ENCODE measurements at regions not wholly inside any gene's neighbourhood (a gene's known extent, or its start where the extent isn't known, plus 50 kb on each side); places are given as distances from the start of the nearest gene placed in this dataset.

DNA sequence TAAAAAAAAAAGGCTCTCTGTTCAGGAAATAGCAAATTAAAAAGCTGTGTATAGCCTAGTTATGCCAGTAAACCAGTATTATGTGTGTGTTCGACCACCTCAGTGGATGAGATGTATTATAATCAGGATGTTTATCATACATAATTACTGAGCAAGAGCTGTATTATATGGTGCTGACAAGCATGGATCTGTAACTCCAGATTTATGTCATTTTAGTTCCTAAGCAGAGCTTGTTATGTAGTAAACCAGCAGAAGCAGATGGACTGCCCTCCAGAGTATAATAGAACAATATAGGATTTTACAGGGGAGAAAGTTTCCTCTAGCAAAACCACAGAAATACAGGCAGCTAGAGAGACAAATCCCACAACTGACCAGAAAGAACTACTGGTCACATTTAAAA lies 627.4 kb upstream of the EPHA5 start:
- H3K4me3 ChIP-seq: no peak overlapping the region
- H3K36me3 ChIP-seq (ENCODE audit: control insufficient read depth in 4 of 4, insufficient read depth in 4 of 4, low read length in 4 of 4): no peaks in the 10 kb centered on the region
- no peaks in the 10 kb centered on the region for H3K27me3 ChIP-seq (ENCODE audit: control insufficient read depth in 3 of 3, insufficient read depth in 3 of 3, low read length in 2 of 3)
- no peak for ATAC-seq (ENCODE audit: insufficient read depth, low FRiP score)
- DNase-seq: no peak
- H3K9ac ChIP-seq (ENCODE audit: insufficient read depth in 1 of 2, low read length in 2 of 2): no peak overlapping the region
- H3K4me1 ChIP-seq (ENCODE audit: control insufficient read depth in 5 of 5, insufficient read depth in 5 of 5, low read length in 5 of 5): no peaks in the 10 kb centered on the region
- H3K9me3 ChIP-seq (ENCODE audit: control insufficient read depth in 4 of 4, insufficient read depth in 3 of 4, low read length in 3 of 4): no peaks in the 10 kb centered on the region
- TF ChIP-seq CTCF (IDR thresholded peaks at IDR 0.05; ENCODE audit: control extremely low read depth, extremely low read depth): no peak
- WGBS, 2 donors: 64 to 69% methylated on average over 1 of the region's 1 CpG
- H3K27ac ChIP-seq (ENCODE audit: low read depth in 1 of 2, low read length in 1 of 2): no peak overlapping the region

GRCh38 chr4:66294638-66295037 lies 624.3 kb upstream of the EPHA5 start:
- Histone ChIP-seq H3K9ac (ENCODE audit: insufficient read depth in 1 of 2, low read length in 2 of 2) (no peak overlapping the region), H3K4me1 (ENCODE audit: control insufficient read depth in 5 of 5, insufficient read depth in 5 of 5, low read length in 5 of 5) (no peaks in the 10 kb centered on the region), H3K4me3 (no peak overlapping the region), H3K9me3 (ENCODE audit: control insufficient read depth in 4 of 4, insufficient read depth in 3 of 4, low read length in 3 of 4) (peaks cover 0 to 2% (median 0%) of the 10 kb centered on the region in 4 donors), H3K27me3 (ENCODE audit: control insufficient read depth in 3 of 3, insufficient read depth in 3 of 3, low read length in 2 of 3) (no peaks in the 10 kb centered on the region), H3K27ac (ENCODE audit: low read depth in 1 of 2, low read length in 1 of 2) (no peak overlapping the region), H3K36me3 (ENCODE audit: control insufficient read depth in 4 of 4, insufficient read depth in 4 of 4, low read length in 4 of 4) (no peaks in the 10 kb centered on the region)
- DNase-seq (no peak), ATAC-seq (ENCODE audit: insufficient read depth, low FRiP score) (no peak)
- no peak for TF ChIP-seq CTCF (IDR thresholded peaks at IDR 0.05; ENCODE audit: control extremely low read depth, extremely low read depth)
- 91 to 95% methylated on average over 5 of the region's 5 CpGs for WGBS, 2 donors

DNA sequence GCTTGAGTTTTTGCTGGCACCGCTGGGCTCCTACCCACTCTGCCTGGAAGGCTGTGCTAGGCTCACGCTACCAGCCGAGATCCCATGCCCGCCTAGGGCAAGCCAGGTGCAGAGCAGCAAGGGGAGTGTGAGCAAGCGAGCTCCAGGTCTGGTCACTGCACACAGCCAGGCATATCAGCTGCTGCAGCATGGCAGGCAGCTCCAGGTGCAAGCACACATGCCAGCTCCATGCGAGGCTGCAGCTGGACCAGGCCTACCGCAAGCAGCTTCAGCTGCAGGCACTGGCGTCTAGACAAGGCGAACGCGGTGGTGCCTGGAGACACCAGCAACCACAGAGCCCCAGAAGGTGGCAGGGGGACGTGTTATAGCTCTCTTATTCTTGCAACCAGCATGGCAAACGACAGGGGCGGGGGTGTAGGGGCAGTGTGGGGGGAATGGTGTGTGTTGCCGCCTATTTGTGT lies 614.7 kb upstream of the EPHA5 start:
- DNase-seq (no peak), ATAC-seq (ENCODE audit: insufficient read depth, low FRiP score) (no peak)
- Histone ChIP-seq H3K9me3 (ENCODE audit: control insufficient read depth in 4 of 4, insufficient read depth in 3 of 4, low read length in 3 of 4) (peaks cover 0 to 7% (median 0%) of the 10 kb centered on the region in 4 donors), H3K27ac (ENCODE audit: low read depth in 1 of 2, low read length in 1 of 2) (no peak overlapping the region), H3K4me3 (no peak overlapping the region), H3K27me3 (ENCODE audit: control insufficient read depth in 3 of 3, insufficient read depth in 3 of 3, low read length in 2 of 3) (no peaks in the 10 kb centered on the region), H3K36me3 (ENCODE audit: control insufficient read depth in 4 of 4, insufficient read depth in 4 of 4, low read length in 4 of 4) (no peaks in the 10 kb centered on the region), H3K4me1 (ENCODE audit: control insufficient read depth in 5 of 5, insufficient read depth in 5 of 5, low read length in 5 of 5) (no peaks in the 10 kb centered on the region), H3K9ac (ENCODE audit: insufficient read depth in 1 of 2, low read length in 2 of 2) (no peak overlapping the region)
- WGBS, 2 donors: 82 to 86% methylated on average over 15 of the region's 15 CpGs
- no peak for TF ChIP-seq CTCF (IDR thresholded peaks at IDR 0.05; ENCODE audit: control extremely low read depth, extremely low read depth)

- ATAC-seq (ENCODE audit: insufficient read depth, low FRiP score) (no peak), DNase-seq (no peak)
- no peak for TF ChIP-seq CTCF (IDR thresholded peaks at IDR 0.05; ENCODE audit: control extremely low read depth, extremely low read depth)
- Histone ChIP-seq H3K4me1 (ENCODE audit: control insufficient read depth in 5 of 5, insufficient read depth in 5 of 5, low read length in 5 of 5) (no peaks in the 10 kb centered on the region), H3K27ac (ENCODE audit: low read depth in 1 of 2, low read length in 1 of 2) (no peak overlapping the region), H3K4me3 (no peak overlapping the region), H3K9ac (ENCODE audit: insufficient read depth in 1 of 2, low read length in 2 of 2) (no peak overlapping the region), H3K27me3 (ENCODE audit: control insufficient read depth in 3 of 3, insufficient read depth in 3 of 3, low read length in 2 of 3) (no peaks in the 10 kb centered on the region), H3K9me3 (ENCODE audit: control insufficient read depth in 4 of 4, insufficient read depth in 3 of 4, low read length in 3 of 4) (no peaks in the 10 kb centered on the region), H3K36me3 (ENCODE audit: control insufficient read depth in 4 of 4, insufficient read depth in 4 of 4, low read length in 4 of 4) (no peaks in the 10 kb centered on the region)
- 89 to 91% methylated on average over 1 of the region's 1 CpG for WGBS, 2 donors
These were observed 608.8 kb upstream of the EPHA5 start for GRCh38 chr4:66279084-66279483.

Measured in lung (tissue), 11 donors.